Esophagus (tissue), 2 donors: ENCODE measurements at regions not wholly inside any gene's neighbourhood (a gene's known extent, or its start where the extent isn't known, plus 50 kb on each side); places are given as distances from the start of the nearest gene placed in this dataset.
"Not testable (repeated sequence)": the region's sequence is repeated elsewhere in the genome, so short reads cannot be mapped to it uniquely, and the experiment has no call there.

Experiments used
- H3K27ac ChIP-seq, 2 donors: one replicate each; pipeline ENCODE4 v1.5.1; 2013; ENCODE audit warnings: low read depth in 2 of 2, mild to moderate bottlenecking in 2 of 2, inconsistent platforms in 1 of 2, low read length in 1 of 2, moderate library complexity in 1 of 2
- H3K27me3 ChIP-seq, 2 donors: one replicate each; pipeline ENCODE4 v1.6.1; 2013; ENCODE audit warnings: low read length in 2 of 2, control low read depth in 1 of 2, mild to moderate bottlenecking in 1 of 2; ENCODE audit not compliant: insufficient read depth in 2 of 2, control insufficient read depth in 1 of 2
- H3K36me3 ChIP-seq, 2 donors: one replicate each; pipeline ENCODE4 v1.6.1; 2013; ENCODE audit warnings: low read length in 1 of 2; ENCODE audit not compliant: control insufficient read depth in 2 of 2, insufficient read depth in 2 of 2
- H3K4me1 ChIP-seq, 2 donors: one replicate each; pipeline ENCODE4 v1.6.1; 2013; ENCODE audit warnings: low read length in 1 of 2; ENCODE audit not compliant: control insufficient read depth in 2 of 2, insufficient read depth in 2 of 2
- H3K4me3 ChIP-seq, 2 donors: one replicate each; pipeline ENCODE4 v1.5.1; 2013; ENCODE audit warnings: low read length in 2 of 2, mild to moderate bottlenecking in 2 of 2, low read depth in 1 of 2, moderate library complexity in 1 of 2
- H3K9me3 ChIP-seq, 2 donors: one replicate each; pipeline ENCODE4 v1.6.1; 2013; ENCODE audit warnings: mild to moderate bottlenecking in 2 of 2, low read depth in 1 of 2, low read length in 1 of 2, moderate library complexity in 1 of 2; ENCODE audit not compliant: control insufficient read depth in 2 of 2, insufficient read depth in 1 of 2
- WGBS, 2 donors: extraction: QIAGEN DNeasy Blood & Tissue Kit; methylation state at CpG; one replicate each; pipeline ENCODE4 v1.1.7; 2013; 5-methylcytosine and 5-hydroxymethylcytosine counted together
- donor health status: healthy with polysubstance abuse.
- donor health status: Bipolar disorder and iron deficiency.

- H3K27ac ChIP-seq: no peak overlapping the region
- no peak overlapping the region for H3K4me3 ChIP-seq
- no peaks in the 10 kb centered on the region for H3K4me1 ChIP-seq
- WGBS, 2 donors: 73% methylated on average over 8 of the region's 8 CpGs
- no peaks in the 10 kb centered on the region for H3K27me3 ChIP-seq
- no peaks in the 10 kb centered on the region for H3K9me3 ChIP-seq
- H3K36me3 ChIP-seq: no peaks in the 10 kb centered on the region
These were observed 118.3 kb downstream of the AKR1D1 start for GRCh38 chr7:138194567-138194966.

GRCh38 chr7:138195151-138195571 is 118.9 kb downstream of the AKR1D1 start:
- 40 to 49% methylated on average over 2 of the region's 2 CpGs for WGBS, 2 donors
- Histone ChIP-seq H3K27me3 (no peaks in the 10 kb centered on the region), H3K27ac (peak overlapping the region in 1 of 2 donors; percentile 61), H3K4me3 (no peak overlapping the region), H3K4me1 (no peaks in the 10 kb centered on the region), H3K36me3 (no peaks in the 10 kb centered on the region), H3K9me3 (no peaks in the 10 kb centered on the region)

GRCh38 chr7:138196503-138196946 is 120.3 kb downstream of the AKR1D1 start:
- H3K4me3 ChIP-seq, H3K27me3 ChIP-seq, H3K9me3 ChIP-seq, H3K4me1 ChIP-seq, H3K36me3 ChIP-seq: not testable (repeated sequence)
- H3K27ac ChIP-seq: peak overlapping the region in 1 of 2 donors; percentile 55
- 25 to 31% methylated on average over 3 of the region's 3 CpGs for whole genome bisulfite sequencing, 2 donors

GRCh38 chr7:138196971-138197896 is 121.0 kb downstream of the AKR1D1 start:
- WGBS, 2 donors: 46 to 47% methylated on average over 2 of the region's 2 CpGs
- no peaks in the 10 kb centered on the region for H3K4me1 ChIP-seq
- peak overlapping the region in 1 of 2 donors; percentile 80 for H3K27ac ChIP-seq
- H3K4me3 ChIP-seq: no peak overlapping the region
- H3K9me3 ChIP-seq: no peaks in the 10 kb centered on the region
- no peaks in the 10 kb centered on the region for H3K27me3 ChIP-seq
- H3K36me3 ChIP-seq: no peaks in the 10 kb centered on the region

- H3K27ac ChIP-seq: no peak overlapping the region
- no peaks in the 10 kb centered on the region for H3K9me3 ChIP-seq
- WGBS, 2 donors: 46 to 55% methylated on average over 5 of the region's 5 CpGs
- H3K4me3 ChIP-seq: no peak overlapping the region
- H3K4me1 ChIP-seq: no peaks in the 10 kb centered on the region
- no peaks in the 10 kb centered on the region for H3K36me3 ChIP-seq
- no peaks in the 10 kb centered on the region for H3K27me3 ChIP-seq
These were observed 128.2 kb downstream of the AKR1D1 start for GRCh38 chr7:138204285-138204981.

GRCh38 chr7:138204982-138205298 is 128.7 kb downstream of the AKR1D1 start:
- WGBS, 2 donors: 63 to 80% methylated on average over 2 of the region's 2 CpGs
- Histone ChIP-seq H3K4me1 (no peaks in the 10 kb centered on the region), H3K27me3 (no peaks in the 10 kb centered on the region), H3K36me3 (no peaks in the 10 kb centered on the region), H3K27ac (no peak overlapping the region), H3K4me3 (no peak overlapping the region), H3K9me3 (no peaks in the 10 kb centered on the region)

GRCh38 chr7:138205614-138206150 is 129.4 kb downstream of the AKR1D1 start:
- Histone ChIP-seq H3K9me3 (no peaks in the 10 kb centered on the region), H3K4me1 (no peaks in the 10 kb centered on the region), H3K27ac (no peak overlapping the region), H3K4me3 (no peak overlapping the region), H3K36me3 (no peaks in the 10 kb centered on the region), H3K27me3 (no peaks in the 10 kb centered on the region)
- WGBS, 2 donors: 67 to 77% methylated on average over 2 of the region's 2 CpGs

- Histone ChIP-seq H3K4me3 (no peak overlapping the region), H3K27ac (no peak overlapping the region), H3K4me1 (no peaks in the 10 kb centered on the region), H3K27me3 (no peaks in the 10 kb centered on the region), H3K9me3 (no peaks in the 10 kb centered on the region), H3K36me3 (no peaks in the 10 kb centered on the region)
- 69 to 70% methylated on average over 3 of the region's 3 CpGs for WGBS, 2 donors
These were observed 131.3 kb downstream of the AKR1D1 start for GRCh38 chr7:138207555-138207971.

GRCh38 chr7:138208142-138208570 is 131.9 kb downstream of the AKR1D1 start:
- Histone ChIP-seq H3K9me3 (no peaks in the 10 kb centered on the region), H3K4me1 (no peaks in the 10 kb centered on the region), H3K27me3 (no peaks in the 10 kb centered on the region), H3K27ac (no peak overlapping the region), H3K36me3 (no peaks in the 10 kb centered on the region), H3K4me3 (no peak overlapping the region)
- 85 to 86% methylated on average over 3 of the region's 3 CpGs for WGBS, 2 donors
